ENCODE measurements at regions not wholly inside any gene's neighbourhood (a gene's known extent, or its start where the extent isn't known, plus 50 kb on each side); places are given as distances from the start of the nearest gene placed in this dataset.

DNA sequence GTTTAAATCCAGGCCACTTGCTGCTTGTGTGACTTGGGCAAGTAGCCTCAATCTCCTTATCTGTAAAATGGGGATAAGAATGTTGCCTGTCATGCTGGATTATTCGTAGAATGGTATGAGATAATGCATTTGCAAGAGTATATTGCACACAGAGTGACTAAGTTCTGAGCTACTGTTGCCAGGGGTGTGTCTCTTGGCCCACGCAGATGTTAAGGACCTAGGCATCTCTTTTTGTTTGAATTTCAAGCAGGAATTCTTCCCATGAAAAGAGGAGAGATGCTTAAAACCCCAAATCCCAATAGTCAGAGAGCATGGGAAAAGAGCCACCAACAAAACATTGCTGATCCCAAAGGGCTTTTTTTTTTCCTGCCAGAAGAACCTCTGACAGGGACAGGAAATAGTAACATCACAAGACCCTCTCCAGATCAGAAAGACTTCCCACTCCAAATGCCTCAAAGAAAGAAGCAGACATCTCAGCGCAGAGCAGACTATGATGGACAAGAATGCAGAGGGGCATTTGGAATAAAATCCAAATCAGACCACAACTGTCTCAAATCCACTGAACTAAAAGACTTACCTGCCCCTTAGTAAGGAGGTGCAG lies 90.5 kb downstream of the MRPL46 start:
- TF ChIP-seq, protein P1, sequence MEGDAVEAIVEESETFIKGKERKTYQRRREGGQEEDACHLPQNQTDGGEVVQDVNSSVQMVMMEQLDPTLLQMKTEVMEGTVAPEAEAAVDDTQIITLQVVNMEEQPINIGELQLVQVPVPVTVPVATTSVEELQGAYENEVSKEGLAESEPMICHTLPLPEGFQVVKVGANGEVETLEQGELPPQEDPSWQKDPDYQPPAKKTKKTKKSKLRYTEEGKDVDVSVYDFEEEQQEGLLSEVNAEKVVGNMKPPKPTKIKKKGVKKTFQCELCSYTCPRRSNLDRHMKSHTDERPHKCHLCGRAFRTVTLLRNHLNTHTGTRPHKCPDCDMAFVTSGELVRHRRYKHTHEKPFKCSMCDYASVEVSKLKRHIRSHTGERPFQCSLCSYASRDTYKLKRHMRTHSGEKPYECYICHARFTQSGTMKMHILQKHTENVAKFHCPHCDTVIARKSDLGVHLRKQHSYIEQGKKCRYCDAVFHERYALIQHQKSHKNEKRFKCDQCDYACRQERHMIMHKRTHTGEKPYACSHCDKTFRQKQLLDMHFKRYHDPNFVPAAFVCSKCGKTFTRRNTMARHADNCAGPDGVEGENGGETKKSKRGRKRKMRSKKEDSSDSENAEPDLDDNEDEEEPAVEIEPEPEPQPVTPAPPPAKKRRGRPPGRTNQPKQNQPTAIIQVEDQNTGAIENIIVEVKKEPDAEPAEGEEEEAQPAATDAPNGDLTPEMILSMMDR (IDR thresholded peaks at IDR 0.05; ENCODE audit: low read length): no peak
- TF ChIP-seq EZH2 (IDR thresholded peaks at IDR 0.05; ENCODE audit: borderline replicate concordance, low read length): no peak
